ENCODE measurements at regions not wholly inside any gene's neighbourhood (a gene's known extent, or its start where the extent isn't known, plus 50 kb on each side); places are given as distances from the start of the nearest gene placed in this dataset.

GRCh38 chr18:46315161-46315560, 211.0 kb downstream of the HAUS1 start:
- no peak for TF ChIP-seq EZH2 (IDR thresholded peaks at IDR 0.05; ENCODE audit: borderline replicate concordance)
- no peak for TF ChIP-seq CTCF (IDR thresholded peaks at IDR 0.05; ENCODE audit: poor library complexity)

Measured in hepatocyte (in vitro differentiated cells).